LNCAP (cell line): ENCODE measurements at regions not wholly inside any gene's neighbourhood (a gene's known extent, or its start where the extent isn't known, plus 50 kb on each side); places are given as distances from the start of the nearest gene placed in this dataset.

ENCODE experiments used
- TF ChIP-seq, protein P1 (sequence below): fragments of 450-650 bp; IDR thresholded peaks from 2 replicates; pipeline ENCODE4 v1.5.1; 2017; ENCODE audit warnings: mild to moderate bottlenecking

- TF ChIP-seq, protein P1, sequence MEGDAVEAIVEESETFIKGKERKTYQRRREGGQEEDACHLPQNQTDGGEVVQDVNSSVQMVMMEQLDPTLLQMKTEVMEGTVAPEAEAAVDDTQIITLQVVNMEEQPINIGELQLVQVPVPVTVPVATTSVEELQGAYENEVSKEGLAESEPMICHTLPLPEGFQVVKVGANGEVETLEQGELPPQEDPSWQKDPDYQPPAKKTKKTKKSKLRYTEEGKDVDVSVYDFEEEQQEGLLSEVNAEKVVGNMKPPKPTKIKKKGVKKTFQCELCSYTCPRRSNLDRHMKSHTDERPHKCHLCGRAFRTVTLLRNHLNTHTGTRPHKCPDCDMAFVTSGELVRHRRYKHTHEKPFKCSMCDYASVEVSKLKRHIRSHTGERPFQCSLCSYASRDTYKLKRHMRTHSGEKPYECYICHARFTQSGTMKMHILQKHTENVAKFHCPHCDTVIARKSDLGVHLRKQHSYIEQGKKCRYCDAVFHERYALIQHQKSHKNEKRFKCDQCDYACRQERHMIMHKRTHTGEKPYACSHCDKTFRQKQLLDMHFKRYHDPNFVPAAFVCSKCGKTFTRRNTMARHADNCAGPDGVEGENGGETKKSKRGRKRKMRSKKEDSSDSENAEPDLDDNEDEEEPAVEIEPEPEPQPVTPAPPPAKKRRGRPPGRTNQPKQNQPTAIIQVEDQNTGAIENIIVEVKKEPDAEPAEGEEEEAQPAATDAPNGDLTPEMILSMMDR: no peak
These were observed 356.2 kb downstream of the GRIA2 start for GRCh38 chr4:157576671-157577217.

DNA sequence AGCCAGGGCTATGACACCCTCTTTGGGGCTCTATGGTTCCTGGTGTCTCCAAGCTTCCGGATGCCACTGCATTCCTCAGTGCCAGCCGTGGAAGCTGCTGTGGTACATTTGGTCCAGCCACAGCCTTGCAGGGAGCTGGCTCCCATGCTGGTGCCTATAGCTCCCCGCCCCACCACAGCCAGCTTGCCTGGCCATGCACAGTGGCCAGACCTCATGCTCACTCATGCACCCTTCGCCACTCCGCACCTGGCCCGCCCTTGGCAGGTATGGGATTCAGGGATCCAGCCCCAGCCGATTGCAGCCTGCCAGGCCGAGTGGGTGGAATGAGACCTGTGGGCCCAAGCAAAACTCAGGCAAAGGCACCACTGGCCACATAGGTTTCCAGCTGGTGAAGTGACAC, 354.8 kb downstream of the GRIA2 start:
- TF ChIP-seq, protein P1: no peak

GRCh38 chr4:157574606-157575005, 354.1 kb downstream of the GRIA2 start:
- TF ChIP-seq, protein P1: no peak

DNA sequence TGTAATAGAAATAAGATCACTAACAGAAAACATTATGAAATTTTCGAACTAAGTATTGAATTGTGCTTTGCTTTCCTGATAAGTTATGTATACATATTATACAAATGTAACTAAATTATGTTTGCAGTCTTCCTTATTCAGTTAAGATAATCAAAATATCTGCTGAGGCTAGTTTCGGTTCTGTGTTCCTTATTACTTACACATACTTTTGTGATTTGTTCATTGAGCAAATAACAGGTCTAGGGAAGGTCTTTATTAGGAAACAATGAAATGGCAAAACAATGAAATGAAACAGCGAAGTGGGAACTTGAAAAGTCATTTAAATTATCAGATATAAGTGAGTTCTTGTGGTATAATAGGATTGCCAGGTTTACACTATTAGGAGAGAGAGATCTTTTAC, 352.4 kb downstream of the GRIA2 start:
- TF ChIP-seq, protein P1: no peak

DNA sequence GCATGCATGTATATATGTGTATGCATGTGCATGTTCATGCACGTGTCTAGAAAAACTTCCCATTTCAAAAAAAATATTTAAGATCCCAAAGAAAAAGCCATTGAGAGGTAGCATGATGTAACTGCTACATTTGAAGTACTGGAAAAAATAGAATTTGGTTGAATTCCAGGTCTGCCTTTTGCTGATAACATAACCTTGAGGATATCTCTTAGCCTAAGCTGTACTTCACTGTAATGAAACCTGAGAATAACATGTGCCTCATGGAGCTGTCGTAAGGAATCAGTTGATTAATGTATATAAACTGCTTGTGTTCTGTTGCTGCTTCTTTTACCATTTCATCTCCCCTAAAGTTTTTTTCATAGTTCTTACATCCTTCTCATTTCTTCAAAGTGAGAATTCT, 351.8 kb downstream of the GRIA2 start:
- TF ChIP-seq, protein P1: no peak

DNA sequence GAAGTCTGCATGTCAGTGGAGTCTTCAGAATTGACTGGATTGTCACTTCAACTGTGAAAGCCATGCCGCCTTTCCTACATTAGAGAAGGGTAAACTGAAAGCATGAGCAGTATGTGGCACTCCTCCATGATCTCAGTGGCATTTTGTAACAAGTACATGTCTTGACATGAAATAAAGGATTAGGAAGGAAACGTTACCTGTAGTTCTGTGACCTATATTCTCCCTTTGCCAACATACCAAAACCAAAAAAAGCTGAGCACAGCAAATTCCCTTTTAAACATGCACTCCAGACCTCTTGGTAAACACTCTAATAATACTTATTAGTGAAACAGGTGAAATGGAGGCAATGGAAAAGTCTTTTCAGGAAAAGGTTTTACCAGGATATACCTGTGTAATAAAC, 344.2 kb downstream of the GRIA2 start:
- TF ChIP-seq, protein P1: no peak

GRCh38 chr4:157564218-157564617, 343.7 kb downstream of the GRIA2 start:
- TF ChIP-seq, protein P1: no peak

GRCh38 chr4:157558016-157558415, 337.5 kb downstream of the GRIA2 start:
- TF ChIP-seq, protein P1: no peak
